K562 (cell line): ENCODE measurements at regions not wholly inside any gene's neighbourhood (a gene's known extent, or its start where the extent isn't known, plus 50 kb on each side); places are given as distances from the start of the nearest gene placed in this dataset.

Source experiments
- ATAC-seq: fragments of 200-7000 bp; cut with Tn5 transposase; 3 replicates; pipeline ENCODE4 v1.9.1; 2020; ENCODE audit warnings: moderate library complexity
- BruUV-seq: library from RNA; stranded (reverse); fragments of 400-500 nt; replicated peaks from 2 replicates; lab custom pipeline; 2021; lab: Mats Ljungman, UMichigan
- CTCF ChIA-PET: fragments of 300-600 bp; formaldehyde crosslinking; extraction: SDS; loops from one replicate; lab custom pipeline; 2021; ENCODE audit warnings: low intra/inter-chr PET ratio; lab: Yijun Ruan, JAX
- POLR2A ChIA-PET: fragments of 300-600, 350-650 bp; sonication (Branson Sonifier 250); formaldehyde crosslinking; extraction: SDS; loops from one replicate; lab custom pipeline; 2021; ENCODE audit warnings: antibody characterized with exemption, inconsistent platforms; lab: Yijun Ruan, JAX
- DNase-seq, 4 experiments: peaks; one replicate each; pipeline versions ENCODE4 v3.0.0 to v3.0.0-alpha.2; 2011 to 2018; ENCODE audit warnings: low spot score in 3 of 4, mixed read lengths in 3 of 4; ENCODE audit errors: extremely low read depth in 1 of 4
- FAIRE-seq: peaks from 2 replicates; lab custom pipeline; 2011; peaks lifted over from hg19 to GRCh38; lab: Jason Lieb, UNC
- H2AFZ ChIP-seq: 2 replicates; pipeline ENCODE4 v1.6.0; 2011; ENCODE audit warnings: low read depth, low read length, control low read depth, inconsistent platforms
- H3K27ac ChIP-seq: fragments of 200-600 bp; 3 replicates; pipeline ENCODE4 v1.8.0; 2011; ENCODE audit warnings: low read depth, mild to moderate bottlenecking, control low read depth, inconsistent platforms, low read length, moderate library complexity, mixed read lengths; ENCODE audit errors: extremely low read depth
- H3K27me3 ChIP-seq, 2 experiments: fragments of 300-600 bp in 1 of 2; 2 replicates in 1 of 2; 3 replicates in 1 of 2; pipeline versions ENCODE4 v1.6.0 to v1.8.0; 2011; ENCODE audit warnings: inconsistent platforms in 2 of 2, low read length in 2 of 2, mild to moderate bottlenecking in 1 of 2, mixed read lengths in 1 of 2, moderate library complexity in 1 of 2; ENCODE audit not compliant: control insufficient read depth in 2 of 2, insufficient read depth in 2 of 2
- H3K36me3 ChIP-seq: fragments of 300-600 bp; 3 replicates; pipeline ENCODE4 v1.8.0; 2011; ENCODE audit warnings: mild to moderate bottlenecking, low read length, inconsistent platforms; ENCODE audit not compliant: control insufficient read depth, insufficient read depth
- H3K4me1 ChIP-seq, 2 experiments: fragments of 200-600 bp in 1 of 2; replicated peaks in 1 of 2; 2 replicates in 1 of 2; 3 replicates in 1 of 2; pipeline versions ENCODE4 v1.5.1 to v1.8.0; 2011; ENCODE audit warnings: inconsistent platforms in 2 of 2, low read length in 2 of 2, mild to moderate bottlenecking in 1 of 2, mixed read lengths in 1 of 2, moderate library complexity in 1 of 2; ENCODE audit not compliant: control insufficient read depth in 2 of 2, insufficient read depth in 2 of 2
- H3K4me2 ChIP-seq: 2 replicates; pipeline ENCODE4 v1.6.1; 2011; ENCODE audit warnings: low read length, control low read depth, inconsistent platforms, mixed read lengths; ENCODE audit not compliant: insufficient read depth
- H3K4me3 ChIP-seq: fragments of 200-600 bp; sonication (generic), shearing (Covaris generic); 2 replicates; pipeline ENCODE4 v1.5.1; 2016; ENCODE audit warnings: control low read depth, inconsistent platforms
- H3K79me2 ChIP-seq: fragments of 200-600 bp; 3 replicates; pipeline ENCODE4 v1.8.0; 2011; ENCODE audit warnings: low read length, inconsistent platforms; ENCODE audit not compliant: control insufficient read depth, insufficient read depth
- H3K9ac ChIP-seq, 2 experiments: 2 replicates each; pipeline versions ENCODE4 v1.6.0 to v1.6.1; 2011; ENCODE audit warnings: low read depth in 2 of 2, low read length in 2 of 2, control low read depth in 1 of 2, inconsistent platforms in 1 of 2, mild to moderate bottlenecking in 1 of 2, mixed read lengths in 1 of 2; ENCODE audit not compliant: insufficient read depth in 1 of 2
- H3K9me1 ChIP-seq: one replicate; pipeline ENCODE4 v1.6.0; 2011; ENCODE audit warnings: inconsistent platforms, mild to moderate bottlenecking, low read length, moderate library complexity; ENCODE audit not compliant: control insufficient read depth, insufficient read depth
- H3K9me3 ChIP-seq: replicated peaks from 2 replicates; pipeline ENCODE4 v1.5.1; 2011; ENCODE audit warnings: low read depth, low read length, inconsistent platforms; ENCODE audit not compliant: control insufficient read depth, insufficient read depth
- H4K20me1 ChIP-seq: replicated peaks from 2 replicates; pipeline ENCODE4 v1.6.1; 2011; ENCODE audit warnings: low read length, inconsistent platforms, mixed read lengths; ENCODE audit not compliant: control insufficient read depth, insufficient read depth
- EWSR1 ChIP-seq: fragments of 450-650 bp; IDR thresholded peaks from 2 replicates; pipeline ENCODE4 v1.6.1; 2018; ENCODE audit warnings: borderline replicate concordance, mild to moderate bottlenecking, low read depth, moderate library complexity; ENCODE audit not compliant: partially characterized antibody
- MEF2A ChIP-seq: IDR thresholded peaks from 2 replicates; pipeline ENCODE4 v1.6.1; 2011; ENCODE audit warnings: low read depth, mild to moderate bottlenecking, low read length, moderate library complexity; ENCODE audit not compliant: control insufficient read depth
- ZBTB11 ChIP-seq, 3 experiments: fragments of 200-800 bp in 1 of 3; fragments of 250-450 bp in 1 of 3; fragments of 450-650 bp in 1 of 3; sonication (Bioruptor Pico) in 1 of 3; sonication (Bioruptor generic) in 1 of 3; formaldehyde crosslinking in 1 of 3; IDR thresholded peaks; 2 replicates each; pipeline versions ENCODE4 v1.6.1 to v1.8.0; 2016 to 2022; ENCODE audit warnings: mild to moderate bottlenecking in 2 of 3, missing genetic modification characterization in 2 of 3, missing compliant biosample characterization in 1 of 3, moderate library complexity in 1 of 3
- WGBS: fragments of 100-300 bp; shearing (Covaris generic); methylation state at CpG from one replicate; pipeline ENCODE4 v1.1.6; 2016; ENCODE audit warnings: low coverage, mixed read lengths; ENCODE audit not compliant: insufficient coverage; ENCODE audit errors: missing lambda C conversion rate; 5-methylcytosine and 5-hydroxymethylcytosine counted together
- in situ Hi-C: fragments of 300-500 bp; cut with MboI; formaldehyde crosslinking; loops from 4 replicates; pipeline ENCODE4 v1.15.0; 2018; ENCODE audit warnings: inconsistent platforms, mixed read lengths
- intact Hi-C: fragments of 100-400 bp; cut with micrococcal nuclease; formaldehyde crosslinking; loops from 2 replicates; pipeline ENCODE4 v1.14.2; 2022

GRCh38 chr20:54874718-54875117 lies 399.3 kb downstream of the DOK5 start:
- BruUV-seq: no TSS peak
- peak; percentile 21 for TF ChIP-seq EWSR1
- TF ChIP-seq ZBTB11 (CRISPR knock-in tag; IDR thresholded peaks at IDR 0.05): peak in 1 of 3 experiments; percentile 60; a peak in 2 of 6 replicates
- TF ChIP-seq MEF2A: no peak
- TF ChIP-seq, all 486 proteins: peak for 2
- Histone ChIP-seq H3K4me3 (no peak overlapping the region), H3K79me2 (no peaks in the 10 kb centered on the region), H3K27ac (no peak overlapping the region), H3K4me2 (no peak overlapping the region), H3K9me3 (no peaks in the 10 kb centered on the region; the same call in 1 of the 2 replicates), H3K9me1 (no peaks in the 10 kb centered on the region), H2AFZ (no peak overlapping the region), H3K4me1 (no peaks in the 10 kb centered on the region), H3K9ac (no peak overlapping the region), H3K27me3 (no peaks in the 10 kb centered on the region), H4K20me1 (no peaks in the 10 kb centered on the region), H3K36me3 (no peaks in the 10 kb centered on the region)
- ChIA-PET POLR2A (no interaction called here), CTCF (no interaction called here)
- ATAC-seq: no peak
- DNase-seq: no peak
- FAIRE-seq: no peak
- in situ Hi-C loops: no loop called here
- 4% methylated on average over 5 of the region's 5 CpGs for WGBS
- intact Hi-C loops: no loop called here
